Endothelial cell of umbilical vein (primary cell): ENCODE measurements at regions not wholly inside any gene's neighbourhood (a gene's known extent, or its start where the extent isn't known, plus 50 kb on each side); places are given as distances from the start of the nearest gene placed in this dataset.

Experiments
- BruUV-seq: library from RNA; stranded (reverse); fragments of 400-500 nt; replicated peaks from 2 replicates; lab custom pipeline; 2021; lab: Mats Ljungman, UMichigan
- CTCF ChIA-PET: fragments of 300-600, 350-600 bp; sonication (Branson Sonifier 250); formaldehyde crosslinking; loops from one replicate; lab custom pipeline; 2021; ENCODE audit warnings: antibody characterized with exemption, inconsistent platforms; lab: Charles Lee
- POLR2A ChIA-PET: fragments of 300-600, 350-600 bp; sonication (Branson Sonifier 250); formaldehyde crosslinking; loops from one replicate; lab custom pipeline; 2021; ENCODE audit warnings: antibody characterized with exemption, inconsistent platforms; lab: Charles Lee
- DNase-seq: peaks from one replicate; pipeline ENCODE4 v3.0.0-alpha.2; 2011; ENCODE audit warnings: low read depth, low spot score
- FAIRE-seq: peaks from 2 replicates; lab custom pipeline; 2011; peaks lifted over from hg19 to GRCh38; lab: Jason Lieb, UNC
- H2AFZ ChIP-seq: 2 replicates; pipeline ENCODE4 v1.6.0; 2012; ENCODE audit warnings: low read depth, low read length, control low read depth, inconsistent platforms
- H3K27ac ChIP-seq: 2 replicates; pipeline ENCODE4 v1.5.1; 2011; ENCODE audit warnings: low read depth, mild to moderate bottlenecking, control low read depth, low read length, moderate library complexity; ENCODE audit not compliant: insufficient read depth
- H3K27me3 ChIP-seq, 2 experiments: 2 replicates each; pipeline versions ENCODE4 v1.6.0 to v1.6.1; 2011; ENCODE audit warnings: low read length in 2 of 2, mixed read lengths in 1 of 2; ENCODE audit not compliant: control insufficient read depth in 2 of 2, insufficient read depth in 2 of 2
- H3K36me3 ChIP-seq, 2 experiments: 2 replicates in 1 of 2; 3 replicates in 1 of 2; pipeline ENCODE4 v1.5.1; 2011; ENCODE audit warnings: low read length in 2 of 2, mild to moderate bottlenecking in 1 of 2, moderate library complexity in 1 of 2; ENCODE audit not compliant: control insufficient read depth in 2 of 2, insufficient read depth in 2 of 2; ENCODE audit errors: extremely low read depth in 1 of 2
- H3K4me1 ChIP-seq: 3 replicates; pipeline ENCODE4 v1.5.1; 2011; ENCODE audit warnings: mild to moderate bottlenecking, low read length; ENCODE audit not compliant: control insufficient read depth, insufficient read depth; ENCODE audit errors: extremely low read depth
- H3K4me2 ChIP-seq: 2 replicates; pipeline ENCODE4 v1.6.1; 2011; ENCODE audit warnings: low read length, control low read depth, mixed read lengths; ENCODE audit not compliant: insufficient read depth
- H3K4me3 ChIP-seq, 3 experiments: fragments of 200-600 bp in 1 of 3; sonication (generic), shearing (Covaris generic) in 1 of 3; replicated peaks in 1 of 3; 2 replicates each; pipeline ENCODE4 v1.5.1; 2011 to 2016; ENCODE audit warnings: control low read depth in 3 of 3, low read length in 3 of 3, mild to moderate bottlenecking in 2 of 3, inconsistent platforms in 1 of 3, low read depth in 1 of 3, moderate library complexity in 1 of 3; ENCODE audit not compliant: insufficient read depth in 1 of 3
- H3K79me2 ChIP-seq: 2 replicates; pipeline ENCODE4 v1.6.0; 2012; ENCODE audit warnings: low read length, inconsistent platforms; ENCODE audit not compliant: control insufficient read depth, insufficient read depth
- H3K9ac ChIP-seq: replicated peaks from 2 replicates; pipeline ENCODE3; 2011; ENCODE audit warnings: low read length, control low read depth; ENCODE audit not compliant: insufficient read depth; ENCODE audit errors: extremely low read depth
- H3K9me1 ChIP-seq: replicated peaks from 3 replicates; pipeline ENCODE4 v1.6.0; 2011; ENCODE audit warnings: mild to moderate bottlenecking, low read length; ENCODE audit not compliant: control insufficient read depth, insufficient read depth; ENCODE audit errors: extremely low read depth
- H3K9me3 ChIP-seq: replicated peaks from 2 replicates; pipeline ENCODE4 v1.5.1; 2012; ENCODE audit warnings: low read length, inconsistent platforms; ENCODE audit not compliant: control insufficient read depth, insufficient read depth
- H4K20me1 ChIP-seq: replicated peaks from 2 replicates; pipeline ENCODE3; 2011; ENCODE audit warnings: mild to moderate bottlenecking, low read length; ENCODE audit not compliant: control insufficient read depth, insufficient read depth; ENCODE audit errors: extremely low read depth
- EZH2 ChIP-seq: IDR thresholded peaks from 2 replicates; pipeline ENCODE4 v1.6.1; 2012; ENCODE audit warnings: borderline replicate concordance, low read depth, mild to moderate bottlenecking, moderate library complexity, low read length, inconsistent platforms; ENCODE audit not compliant: severe bottlenecking
- FOS ChIP-seq: IDR thresholded peaks from 2 replicates; pipeline ENCODE4 v1.6.1; 2011; ENCODE audit warnings: mild to moderate bottlenecking, low read length, moderate library complexity, borderline replicate concordance; ENCODE audit not compliant: insufficient read depth
- GATA2 ChIP-seq: IDR thresholded peaks from 2 replicates; pipeline ENCODE4 v1.7.0; 2011; ENCODE audit warnings: low read depth, mild to moderate bottlenecking, moderate library complexity, mixed read lengths, low read length; ENCODE audit not compliant: insufficient read length, insufficient read depth
- JUN ChIP-seq: IDR thresholded peaks from 2 replicates; pipeline ENCODE4 v1.6.1; 2011; ENCODE audit warnings: borderline replicate concordance, low read depth; ENCODE audit not compliant: insufficient read length, insufficient read depth
- MYC ChIP-seq: IDR thresholded peaks from one replicate; pipeline ENCODE4 v1.6.1; 2011; ENCODE audit warnings: mild to moderate bottlenecking, low read depth, low read length
- POLR2A ChIP-seq: IDR thresholded peaks from 2 replicates; pipeline ENCODE4 v1.6.1; 2012; ENCODE audit warnings: low read depth, mild to moderate bottlenecking, control low read depth, low read length
- POLR2AphosphoS5 ChIP-seq: IDR thresholded peaks from 2 replicates; pipeline ENCODE4 v1.6.1; 2012; ENCODE audit warnings: low read depth, mild to moderate bottlenecking, control low read depth, low read length, moderate library complexity; ENCODE audit not compliant: insufficient read depth
- dilution Hi-C: fragments of 300-500 bp; cut with MboI; formaldehyde crosslinking; loops from one replicate; pipeline ENCODE4 v1.15.0; 2019; ENCODE audit warnings: low sequenced_read_pairs; ENCODE audit not compliant: extremely low pct_ligation_motif_present
- intact Hi-C: fragments of 100-400 bp; cut with micrococcal nuclease; formaldehyde crosslinking; loops from one replicate; pipeline ENCODE4 v1.10.0; 2022
- TF ChIP-seq, protein P1 (sequence below), 2 donors: IDR thresholded peaks; 1 replicate in 1 of 2; 2 replicates in 1 of 2; pipeline ENCODE4 v1.5.1; 2011; ENCODE audit warnings: low read length in 2 of 2, mild to moderate bottlenecking in 2 of 2, moderate library complexity in 2 of 2, control low read depth in 1 of 2, inconsistent platforms in 1 of 2, low read depth in 1 of 2; ENCODE audit not compliant: insufficient read depth in 1 of 2; ENCODE audit errors: extremely low read depth in 1 of 2
- TF ChIP-seq, protein P2 (sequence below): IDR thresholded peaks from 2 replicates; pipeline ENCODE4 v1.6.1; 2011; ENCODE audit not compliant: insufficient read depth, insufficient read length

DNA sequence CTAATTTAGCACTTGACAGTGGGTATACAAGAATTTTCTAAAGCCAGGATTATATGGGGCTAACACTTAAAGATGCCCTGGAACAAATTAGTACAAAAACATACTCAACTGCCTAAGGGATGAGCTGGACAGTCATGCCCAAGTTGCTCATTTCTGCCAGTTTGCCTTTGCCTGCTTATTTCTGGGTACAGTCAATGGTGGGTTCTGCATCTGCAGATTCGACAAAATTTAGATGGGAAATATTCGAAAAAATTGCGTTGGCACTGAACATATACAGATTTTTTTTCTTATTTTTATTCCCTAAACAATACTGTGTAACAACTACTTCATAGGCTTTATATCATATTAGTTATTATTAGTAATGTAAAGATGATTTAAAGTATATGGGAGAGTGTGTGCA is 591.9 kb downstream of the EPM2A start:
- H3K9me1 ChIP-seq, result no peaks in the 10 kb centered on the region
- no peak overlapping the region for H3K4me3 ChIP-seq
- no peak overlapping the region for H3K4me2 ChIP-seq
- ChIA-PET POLR2A (no interaction called here), CTCF (no interaction called here)
- no peak overlapping the region for H2AFZ ChIP-seq
- BruUV-seq, result no TSS peak
- FAIRE-seq (no peak), DNase-seq (no peak)
- no peak overlapping the region for H3K27ac ChIP-seq
- intact Hi-C loops, result no loop called here
- H3K36me3 ChIP-seq, result no peaks in the 10 kb centered on the region
- dilution Hi-C loops, result no loop called here
- no peaks in the 10 kb centered on the region for H3K4me1 ChIP-seq
- no peaks in the 10 kb centered on the region for H4K20me1 ChIP-seq
- H3K79me2 ChIP-seq, result no peaks in the 10 kb centered on the region
- no peaks in the 10 kb centered on the region for H3K27me3 ChIP-seq
- H3K9ac ChIP-seq, result no peak overlapping the region
- TF ChIP-seq FOS (no peak), JUN (no peak), POLR2AphosphoS5 (no peak), POLR2A (no peak), EZH2 (no peak), MYC (no peak), GATA2 (no peak)
- TF ChIP-seq, protein P1, sequence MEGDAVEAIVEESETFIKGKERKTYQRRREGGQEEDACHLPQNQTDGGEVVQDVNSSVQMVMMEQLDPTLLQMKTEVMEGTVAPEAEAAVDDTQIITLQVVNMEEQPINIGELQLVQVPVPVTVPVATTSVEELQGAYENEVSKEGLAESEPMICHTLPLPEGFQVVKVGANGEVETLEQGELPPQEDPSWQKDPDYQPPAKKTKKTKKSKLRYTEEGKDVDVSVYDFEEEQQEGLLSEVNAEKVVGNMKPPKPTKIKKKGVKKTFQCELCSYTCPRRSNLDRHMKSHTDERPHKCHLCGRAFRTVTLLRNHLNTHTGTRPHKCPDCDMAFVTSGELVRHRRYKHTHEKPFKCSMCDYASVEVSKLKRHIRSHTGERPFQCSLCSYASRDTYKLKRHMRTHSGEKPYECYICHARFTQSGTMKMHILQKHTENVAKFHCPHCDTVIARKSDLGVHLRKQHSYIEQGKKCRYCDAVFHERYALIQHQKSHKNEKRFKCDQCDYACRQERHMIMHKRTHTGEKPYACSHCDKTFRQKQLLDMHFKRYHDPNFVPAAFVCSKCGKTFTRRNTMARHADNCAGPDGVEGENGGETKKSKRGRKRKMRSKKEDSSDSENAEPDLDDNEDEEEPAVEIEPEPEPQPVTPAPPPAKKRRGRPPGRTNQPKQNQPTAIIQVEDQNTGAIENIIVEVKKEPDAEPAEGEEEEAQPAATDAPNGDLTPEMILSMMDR (IDR thresholded peaks at IDR 0.05; ENCODE audit: extremely low read depth in 1 of 2, insufficient read depth in 1 of 2, low read depth in 1 of 2, low read length in 2 of 2), result no peak
- TF ChIP-seq, protein P2, sequence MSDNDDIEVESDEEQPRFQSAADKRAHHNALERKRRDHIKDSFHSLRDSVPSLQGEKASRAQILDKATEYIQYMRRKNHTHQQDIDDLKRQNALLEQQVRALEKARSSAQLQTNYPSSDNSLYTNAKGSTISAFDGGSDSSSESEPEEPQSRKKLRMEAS, result no peak
- H3K9me3 ChIP-seq, result no peaks in the 10 kb centered on the region
